ENCODE measurements at regions not wholly inside any gene's neighbourhood (a gene's known extent, or its start where the extent isn't known, plus 50 kb on each side); places are given as distances from the start of the nearest gene placed in this dataset.
"Not testable (repeated sequence)": the region's sequence is repeated elsewhere in the genome, so short reads cannot be mapped to it uniquely, and the experiment has no call there.

- DNase-seq (ENCODE audit: low spot score), result no peak
These were observed 102.8 kb upstream of the NUPR2 start for GRCh38 chr7:56219017-56219416.

GRCh38 chr7:56218510-56218909 lies 102.3 kb upstream of the NUPR2 start:
- DNase-seq (ENCODE audit: low spot score), result no peak

GRCh38 chr7:56213574-56213973 lies 97.4 kb upstream of the NUPR2 start:
- DNase-seq (ENCODE audit: low spot score), result no peak

- no peak for DNase-seq (ENCODE audit: low spot score)
These were observed 90.2 kb upstream of the NUPR2 start for GRCh38 chr7:56206420-56206819.

GRCh38 chr7:56199639-56200038 lies 83.4 kb upstream of the NUPR2 start:
- DNase-seq (ENCODE audit: low spot score), result no peak

- not testable (repeated sequence) for DNase-seq (ENCODE audit: low spot score)
These were observed 80.0 kb upstream of the NUPR2 start for GRCh38 chr7:56196195-56196594.

GRCh38 chr7:56188823-56189346 lies 72.7 kb upstream of the NUPR2 start:
- DNase-seq (ENCODE audit: low spot score), result no peak

GRCh38 chr7:56188376-56188775 lies 72.2 kb upstream of the NUPR2 start:
- no peak for DNase-seq (ENCODE audit: low spot score)

- no peak for DNase-seq (ENCODE audit: low spot score)
These were observed 64.8 kb upstream of the NUPR2 start for GRCh38 chr7:56181010-56181409.

GRCh38 chr7:56175771-56176170 lies 59.6 kb upstream of the NUPR2 start:
- DNase-seq (ENCODE audit: low spot score), result no peak

GRCh38 chr7:56174875-56175760 lies 58.9 kb upstream of the NUPR2 start:
- no peak for DNase-seq (ENCODE audit: low spot score)

GRCh38 chr7:56174346-56174874 lies 58.2 kb upstream of the NUPR2 start:
- no peak for DNase-seq (ENCODE audit: low spot score)
